Activated naive CD8-positive, alpha-beta T cell treated with anti-CD3 and anti-CD28 coated beads, Interleukin-2, amount 50 U/mL, for 16 hours (primary cell): ENCODE measurements at regions not wholly inside any gene's neighbourhood (a gene's known extent, or its start where the extent isn't known, plus 50 kb on each side); places are given as distances from the start of the nearest gene placed in this dataset.

ENCODE experiments used
- DNase-seq: peaks from one replicate; pipeline ENCODE4 v3.0.0-alpha.2; 2020; ENCODE audit warnings: low read depth, low spot score

- no peak for DNase-seq
Measured at GRCh38 chr11:128262463-128263345, 324.7 kb downstream of the ETS1 start.

GRCh38 chr11:128261011-128261421 is 326.3 kb downstream of the ETS1 start:
- DNase-seq: no peak

- DNase-seq: no peak
Measured at GRCh38 chr11:128260398-128260797, 327.0 kb downstream of the ETS1 start.

DNA sequence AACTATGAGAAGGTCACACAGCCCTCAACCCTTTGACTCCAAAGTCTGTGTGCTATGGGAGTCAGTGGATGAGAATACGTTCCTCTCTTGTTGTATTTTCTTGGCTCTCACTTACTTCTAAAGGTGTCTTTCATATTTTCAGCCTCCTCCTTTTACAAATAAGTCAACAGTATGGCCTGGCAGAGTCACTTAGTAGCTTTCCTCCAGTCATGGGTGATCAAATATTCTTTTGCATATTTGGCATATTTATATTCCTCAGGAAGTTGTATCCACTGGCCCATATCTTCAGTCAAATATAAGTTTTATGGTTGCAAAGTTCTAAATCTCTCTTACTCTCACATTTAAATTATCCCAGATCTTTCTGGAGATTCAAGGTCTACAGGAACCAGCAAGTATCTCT is 327.5 kb downstream of the ETS1 start:
- no peak for DNase-seq

GRCh38 chr11:128254941-128255340 is 332.4 kb downstream of the ETS1 start:
- no peak for DNase-seq

DNA sequence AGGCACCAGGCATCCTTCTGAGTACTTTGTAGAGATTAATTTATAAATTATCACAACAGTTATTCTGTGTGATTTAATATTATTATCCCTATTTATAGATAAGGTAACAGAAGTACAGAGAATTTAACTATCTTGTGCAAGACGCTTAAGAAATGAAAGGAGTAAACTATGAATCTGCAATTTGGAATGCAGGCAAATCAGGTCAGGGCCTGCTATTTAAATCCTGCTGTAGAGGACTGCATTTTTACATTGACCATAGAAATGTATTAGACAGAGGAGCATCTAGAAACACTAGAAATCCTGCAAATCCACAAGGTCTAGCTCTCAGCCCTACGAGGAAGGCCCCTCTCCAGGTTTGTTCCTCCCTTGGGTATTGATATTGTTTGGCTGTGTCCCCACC is 336.2 kb downstream of the ETS1 start:
- DNase-seq: no peak

DNA sequence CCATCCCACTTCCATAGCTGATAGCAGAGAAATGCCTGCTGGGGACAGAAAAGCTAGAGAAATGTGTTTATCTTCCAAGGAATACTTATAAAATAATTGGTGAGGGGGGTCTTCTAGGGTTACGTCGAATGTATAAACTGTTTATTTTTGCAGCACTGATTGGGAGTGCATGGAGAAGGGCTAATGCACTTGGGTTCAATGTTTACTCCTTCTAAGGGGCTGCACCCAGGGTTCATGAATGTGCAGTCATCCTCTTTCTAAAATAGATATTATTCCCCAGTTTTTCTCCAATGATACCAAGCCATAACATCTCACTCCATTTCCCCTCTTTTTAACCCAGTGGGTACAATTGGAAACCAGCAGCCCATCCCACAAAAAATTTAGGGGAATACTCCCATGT is 336.9 kb downstream of the ETS1 start:
- no peak for DNase-seq

GRCh38 chr11:128246810-128247594 is 340.4 kb downstream of the ETS1 start:
- no peak for DNase-seq

DNA sequence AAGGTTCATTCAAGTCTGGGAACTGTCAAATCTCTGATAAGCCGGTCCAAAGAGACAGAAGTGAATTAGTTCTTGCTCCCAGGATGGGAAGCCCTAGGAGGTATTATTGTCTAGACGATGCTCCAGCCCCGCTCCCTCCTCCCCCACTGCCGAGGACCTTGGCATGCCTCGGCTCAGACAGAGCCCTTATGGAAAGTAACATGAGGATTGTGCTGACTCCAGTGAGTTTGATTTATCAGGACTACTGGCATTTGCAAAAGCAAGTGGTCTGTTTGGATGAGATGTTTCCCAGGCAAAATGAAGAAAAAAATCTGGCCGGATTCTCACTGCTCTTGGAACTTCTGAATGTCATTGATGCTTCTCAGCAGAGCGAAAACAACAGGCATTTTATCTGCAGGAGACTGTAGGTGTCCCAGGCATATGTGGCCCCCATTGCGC is 341.0 kb downstream of the ETS1 start:
- no peak for DNase-seq

DNA sequence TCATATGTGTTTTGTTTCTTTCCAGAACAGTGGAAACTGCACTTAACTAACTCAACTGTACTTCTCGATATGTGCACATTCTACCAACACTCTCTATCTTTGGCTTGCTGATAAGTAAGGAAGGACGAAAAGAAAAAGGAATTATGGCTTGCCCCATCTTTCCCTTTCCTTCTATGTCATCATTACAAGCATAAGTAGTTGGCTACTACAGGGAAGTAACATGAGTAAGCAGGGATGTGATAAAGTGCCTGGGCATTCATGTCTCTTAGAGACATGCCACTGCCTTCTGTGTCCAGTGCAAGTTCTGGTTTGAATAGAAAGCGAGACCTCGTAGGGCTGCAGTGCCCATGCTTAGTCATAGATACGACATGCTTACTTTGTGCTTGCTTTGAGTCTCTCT is 342.5 kb downstream of the ETS1 start:
- no peak for DNase-seq

DNA sequence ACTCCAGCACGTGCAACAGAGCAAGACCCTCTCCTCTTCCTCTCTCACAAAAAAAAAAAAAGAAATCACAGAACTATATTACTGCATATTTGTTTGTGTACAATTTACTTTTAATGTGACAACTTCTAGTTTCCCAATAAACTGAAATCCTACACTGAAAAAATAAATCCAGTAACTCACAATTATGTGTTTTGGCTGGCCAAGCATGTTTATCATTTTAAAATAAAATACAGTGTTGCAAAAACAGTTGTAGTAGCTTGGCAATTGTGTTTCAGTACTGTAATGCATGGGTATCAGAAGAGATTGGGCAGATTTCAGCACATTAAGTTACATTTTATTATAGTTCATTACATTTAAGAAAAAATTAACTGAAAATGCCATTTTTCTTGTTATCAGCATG is 344.9 kb downstream of the ETS1 start:
- no peak for DNase-seq

DNA sequence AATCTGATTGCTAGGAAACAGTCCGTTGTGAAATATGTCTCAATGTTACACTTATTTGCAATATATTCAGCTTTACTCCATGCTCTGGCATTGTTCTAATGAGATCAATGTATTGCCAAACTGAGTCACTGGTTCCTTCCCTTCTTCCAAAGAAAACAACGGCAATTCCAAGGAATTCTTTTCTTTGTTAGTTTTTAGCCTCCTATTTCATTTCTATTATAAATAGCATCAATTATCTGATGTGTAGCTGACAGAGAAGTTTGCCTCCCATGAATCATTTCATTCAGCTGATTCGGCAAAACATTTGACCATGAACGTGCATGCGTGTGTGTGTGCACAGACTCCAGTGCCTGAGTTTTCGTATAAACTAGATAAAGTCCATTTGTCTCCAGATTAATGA is 346.8 kb downstream of the ETS1 start:
- no peak for DNase-seq

DNA sequence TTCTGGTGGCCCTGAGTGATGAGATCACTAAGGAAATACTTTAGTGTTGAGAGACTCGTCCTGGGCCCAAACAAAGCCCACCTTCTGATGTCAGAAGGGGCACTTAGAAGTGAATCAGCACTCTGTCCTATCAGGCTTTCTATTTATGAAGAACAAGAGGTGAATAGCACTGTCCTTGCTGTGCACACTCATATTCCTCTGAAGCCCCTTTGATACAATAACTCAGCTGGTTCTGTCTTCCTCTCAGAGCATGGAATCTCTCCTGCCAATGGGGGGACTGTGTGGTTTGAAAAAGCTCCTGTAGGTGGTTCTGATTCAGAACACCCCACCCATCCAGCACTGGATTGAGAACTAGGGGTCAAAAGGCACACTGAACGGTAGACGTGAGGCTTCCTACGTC is 348.1 kb downstream of the ETS1 start:
- no peak for DNase-seq

DNA sequence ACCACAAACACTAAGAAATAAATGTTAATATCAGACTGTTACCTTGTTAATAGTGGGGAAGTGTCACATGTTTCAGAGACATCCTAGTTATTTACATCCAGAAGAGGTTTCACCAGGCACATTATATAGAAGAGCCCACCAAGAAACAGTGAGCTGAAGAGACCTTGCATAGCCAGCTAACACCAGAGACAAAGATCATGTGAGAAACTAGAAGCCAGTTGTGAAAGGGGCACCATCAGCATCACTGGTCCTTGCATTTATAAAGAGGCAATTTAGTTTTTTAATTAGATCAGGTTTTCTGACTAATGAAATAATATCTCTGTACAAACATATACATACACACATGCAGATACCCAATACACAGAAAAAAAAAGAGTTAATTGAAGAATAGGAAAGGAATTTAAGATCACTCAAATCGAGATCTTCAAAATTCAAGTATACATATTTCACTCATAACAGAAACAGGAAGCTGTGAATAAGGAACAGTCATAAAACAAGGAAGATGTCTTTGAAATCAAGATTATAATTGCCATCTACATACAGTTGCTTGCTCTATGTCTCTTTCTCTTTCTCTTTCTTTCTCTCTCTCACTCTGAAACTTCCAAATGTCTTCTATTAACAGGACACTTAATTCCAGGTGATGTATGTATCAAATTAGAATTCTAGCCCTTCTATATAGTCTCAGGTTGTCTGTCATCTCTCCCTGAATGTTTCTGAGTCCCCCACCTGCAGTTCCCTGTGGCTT is 348.7 kb downstream of the ETS1 start:
- DNase-seq: no peak

- no peak for DNase-seq
Measured at GRCh38 chr11:128236506-128237498, 350.6 kb downstream of the ETS1 start.

- no peak for DNase-seq
Measured at GRCh38 chr11:128235958-128236357, 351.4 kb downstream of the ETS1 start.

DNA sequence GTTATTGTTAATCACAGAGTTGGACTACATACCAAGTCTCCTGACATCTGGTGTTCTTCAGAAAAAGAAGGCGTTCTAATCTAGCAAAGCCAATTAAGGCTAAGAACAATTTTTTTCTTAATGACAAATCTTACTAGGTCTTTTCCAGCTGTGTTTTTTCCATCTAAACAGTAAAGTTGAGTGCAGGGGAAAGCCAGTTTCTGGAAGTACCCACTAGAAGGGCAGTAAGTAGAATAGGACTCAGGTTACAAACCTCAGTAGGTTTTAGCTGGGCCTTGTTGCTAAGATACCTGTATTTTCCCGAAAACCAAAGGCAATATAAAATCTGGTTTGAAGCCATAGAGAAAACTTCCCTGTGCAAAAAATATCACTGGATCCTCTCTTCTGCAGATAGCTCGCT is 351.9 kb downstream of the ETS1 start:
- no peak for DNase-seq

DNA sequence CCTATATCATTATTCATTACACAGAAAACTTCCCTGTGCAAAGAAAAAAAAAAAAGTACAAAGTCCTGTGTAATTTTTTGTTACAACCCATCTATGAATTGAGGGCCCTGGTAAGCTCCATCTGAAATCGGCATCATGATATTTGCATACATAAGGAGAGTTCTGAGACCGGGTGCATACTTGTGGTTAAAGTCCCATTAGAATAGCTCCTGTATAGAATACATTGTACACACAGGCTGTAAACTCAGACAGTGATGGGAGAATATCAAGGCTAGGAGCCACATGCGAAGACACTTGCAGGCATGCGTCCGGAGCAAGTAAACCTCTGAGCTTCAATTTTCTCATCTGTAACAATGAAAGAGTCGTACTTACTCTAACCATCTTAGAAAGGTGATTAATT is 353.2 kb downstream of the ETS1 start:
- DNase-seq: no peak

- DNase-seq: no peak
Measured at GRCh38 chr11:128232588-128232987, 354.8 kb downstream of the ETS1 start.

DNA sequence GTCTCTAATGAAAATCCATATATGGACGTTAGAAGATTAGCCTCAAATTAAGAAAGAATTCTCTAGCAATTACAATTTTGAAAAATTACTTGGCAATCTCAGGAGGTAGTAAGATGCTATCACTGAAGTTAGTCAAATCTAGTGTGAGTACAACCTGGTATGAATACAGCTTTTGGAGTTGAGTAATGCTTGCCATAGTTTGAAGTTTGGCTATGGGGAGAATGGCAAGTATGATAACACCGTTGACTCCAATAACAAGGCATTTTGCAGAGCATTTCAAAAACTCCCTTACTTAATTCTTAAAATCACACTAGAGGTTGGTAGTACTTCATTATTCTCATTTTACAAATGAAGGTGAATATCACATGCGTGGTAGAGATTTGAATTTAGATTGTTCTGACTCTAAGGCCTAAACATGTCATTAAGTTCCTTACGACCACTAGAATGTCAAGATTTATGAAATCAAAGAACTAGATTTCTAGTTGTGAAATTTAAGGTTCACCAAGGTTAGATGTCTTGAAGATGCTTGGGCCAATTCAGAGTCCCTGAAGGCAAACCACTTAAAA is 355.4 kb downstream of the ETS1 start:
- no peak for DNase-seq

GRCh38 chr11:128227466-128227865 is 359.9 kb downstream of the ETS1 start:
- DNase-seq: no peak
